GM11168 (cell line): ENCODE measurements at regions not wholly inside any gene's neighbourhood (a gene's known extent, or its start where the extent isn't known, plus 50 kb on each side); places are given as distances from the start of the nearest gene placed in this dataset.
"Not testable (repeated sequence)": the region's sequence is repeated elsewhere in the genome, so short reads cannot be mapped to it uniquely, and the experiment has no call there.

Experiments used
- in situ Hi-C: fragments of 300-500 bp; cut with MboI; formaldehyde crosslinking; loops from one replicate; pipeline ENCODE4 v1.12.0; 2022; ENCODE audit warnings: low sequenced_read_pairs; ENCODE audit not compliant: unreplicated experiment

DNA sequence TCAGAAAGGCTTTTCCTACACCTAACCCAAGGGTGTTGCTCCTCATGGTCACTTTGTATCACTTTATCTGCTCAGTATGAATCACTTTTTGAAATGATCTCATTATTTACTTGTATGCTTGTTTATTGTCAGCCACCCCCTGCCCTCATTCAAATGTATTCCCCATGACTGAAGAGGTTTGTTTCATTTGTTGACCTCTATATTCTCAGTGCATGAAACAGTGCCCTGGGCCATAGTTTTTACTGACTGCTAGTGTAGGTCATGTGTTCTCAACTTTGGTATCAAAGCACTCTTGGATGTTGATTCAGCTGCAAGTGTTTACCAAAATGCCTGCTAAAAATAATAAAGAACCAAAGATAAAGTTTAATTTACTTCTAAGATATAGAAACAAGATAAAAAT is 381.7 kb upstream of the ARPP21 start:
- in situ Hi-C loops: no loop called here

DNA sequence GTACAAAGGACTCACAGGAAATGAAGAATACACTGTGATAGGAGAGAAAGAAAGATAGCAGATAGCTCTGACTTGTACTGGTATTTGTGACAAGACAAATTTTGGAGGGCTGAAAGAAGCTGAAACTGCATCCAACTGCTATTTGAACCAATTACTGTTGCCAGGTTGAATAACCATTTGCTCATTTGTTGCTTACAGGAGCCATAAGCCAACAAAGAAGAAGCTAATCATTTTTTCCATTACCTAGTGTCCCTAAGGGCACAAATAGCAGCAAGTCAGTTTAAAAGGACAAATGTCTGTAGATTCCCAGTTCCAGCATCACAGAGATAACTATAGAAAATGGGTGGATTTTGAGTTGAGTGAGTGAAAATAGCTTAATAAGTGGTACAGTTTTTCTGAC is 376.9 kb upstream of the ARPP21 start:
- in situ Hi-C loops: no loop called here

DNA sequence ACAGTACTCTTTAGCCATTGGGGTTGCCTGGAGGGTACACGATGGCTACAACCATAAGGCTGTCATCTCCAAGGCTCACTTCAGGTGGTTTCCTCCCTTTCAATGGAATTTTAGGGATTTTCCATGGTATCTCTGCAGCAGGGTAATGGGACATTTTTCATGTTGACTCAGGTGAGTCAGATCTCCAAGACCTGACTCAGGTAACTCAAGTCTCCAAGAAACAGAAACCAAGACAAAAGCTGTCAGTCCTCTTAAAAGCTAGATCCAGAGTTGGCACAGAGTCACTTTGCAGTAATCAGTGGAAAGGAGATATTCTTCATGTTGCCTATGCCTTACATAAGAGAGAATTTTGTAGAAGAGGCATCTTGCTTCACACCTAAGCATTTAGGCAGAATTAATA is 375.8 kb upstream of the ARPP21 start:
- in situ Hi-C loops: no loop called here

DNA sequence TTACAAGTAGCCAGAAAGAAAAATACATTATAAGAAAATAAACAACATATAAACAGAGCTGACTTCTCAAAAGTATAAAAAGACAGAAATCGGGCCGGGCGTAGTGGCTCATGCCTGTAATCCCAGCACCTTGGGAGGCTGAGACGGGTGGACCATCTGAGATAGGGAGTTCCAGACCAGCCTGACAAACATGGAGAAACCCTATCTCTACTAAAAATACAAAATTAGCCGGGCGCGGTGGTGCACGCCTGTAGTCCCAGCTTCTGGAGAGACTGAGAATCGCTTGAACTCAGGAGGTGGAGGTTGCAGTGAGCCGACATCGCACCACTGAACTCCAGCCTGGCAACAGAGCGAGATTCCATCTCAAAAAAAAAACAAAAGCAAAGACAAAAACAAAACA is 373.3 kb upstream of the ARPP21 start:
- in situ Hi-C loops: not testable (repeated sequence)

DNA sequence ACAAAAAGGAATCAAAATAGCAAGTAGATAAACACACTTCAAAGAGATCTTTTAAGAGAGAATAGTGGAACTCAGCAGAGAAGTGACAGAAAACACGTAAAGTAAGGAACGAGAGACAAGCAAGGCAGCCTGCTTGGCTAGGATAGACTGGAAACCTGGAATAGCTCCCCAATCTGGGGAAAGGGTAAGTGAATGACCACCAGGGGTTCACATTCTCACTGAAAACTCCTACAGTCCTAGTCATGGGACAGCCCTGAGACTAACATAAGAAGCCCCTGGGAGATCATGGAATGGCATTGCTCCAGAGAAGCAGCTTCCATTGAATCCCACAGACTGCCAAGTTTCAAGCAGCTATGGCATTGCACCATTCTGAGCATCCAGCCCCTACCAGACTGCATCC is 363.6 kb upstream of the ARPP21 start:
- in situ Hi-C loops: no loop called here

DNA sequence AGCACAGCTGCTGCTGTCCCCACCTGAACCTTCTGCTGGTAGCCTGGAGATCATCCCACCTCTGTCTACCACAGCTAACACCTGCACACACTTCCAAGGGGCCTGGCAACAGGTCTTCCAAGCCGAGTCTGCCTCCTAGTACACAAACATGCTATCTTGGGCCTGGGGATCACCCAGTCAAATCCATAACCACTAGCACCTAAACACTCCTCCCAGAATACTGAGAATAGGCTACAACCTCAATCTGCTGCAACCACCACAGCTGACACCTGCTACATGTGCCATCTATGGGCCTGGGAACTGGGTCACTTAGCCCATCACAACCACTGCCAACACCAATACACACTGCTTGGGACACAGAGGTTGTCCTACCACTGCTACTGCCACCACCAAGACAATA is 362.8 kb upstream of the ARPP21 start:
- in situ Hi-C loops: no loop called here

DNA sequence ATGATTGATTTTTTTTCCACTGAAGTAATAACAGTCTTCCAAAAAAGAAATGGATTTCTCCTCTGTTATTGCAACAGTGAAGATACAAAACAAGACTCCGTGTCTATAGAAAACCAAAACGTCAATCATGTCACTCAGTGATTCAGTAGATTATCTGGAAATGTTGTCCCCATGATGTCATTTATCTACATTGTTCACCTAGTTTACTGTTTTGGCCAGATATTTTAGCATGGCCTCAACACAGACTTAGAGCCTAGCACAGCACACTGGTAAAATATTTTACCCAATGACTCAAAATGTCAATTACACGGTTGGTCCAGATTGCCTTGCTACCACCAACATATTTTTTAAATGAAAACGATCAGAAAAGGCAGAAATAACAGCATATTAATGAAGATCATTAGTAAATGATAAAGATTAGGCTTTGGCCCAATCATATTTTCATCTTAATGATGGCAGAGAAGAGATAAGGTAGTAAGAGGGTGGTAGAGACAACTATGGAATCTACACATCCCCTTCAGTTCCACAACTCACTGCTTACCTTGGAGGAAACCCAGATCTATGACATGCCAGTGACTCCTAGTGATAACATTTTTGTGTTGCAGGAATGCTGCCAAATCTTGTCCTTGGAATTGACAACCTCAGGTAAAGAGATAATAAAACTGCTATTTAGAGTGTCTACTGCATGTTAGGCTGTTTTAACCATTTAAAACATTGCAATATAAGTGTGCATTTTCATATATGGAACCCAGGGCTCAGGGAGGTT is 347.7 kb upstream of the ARPP21 start:
- in situ Hi-C loops: no loop called here

DNA sequence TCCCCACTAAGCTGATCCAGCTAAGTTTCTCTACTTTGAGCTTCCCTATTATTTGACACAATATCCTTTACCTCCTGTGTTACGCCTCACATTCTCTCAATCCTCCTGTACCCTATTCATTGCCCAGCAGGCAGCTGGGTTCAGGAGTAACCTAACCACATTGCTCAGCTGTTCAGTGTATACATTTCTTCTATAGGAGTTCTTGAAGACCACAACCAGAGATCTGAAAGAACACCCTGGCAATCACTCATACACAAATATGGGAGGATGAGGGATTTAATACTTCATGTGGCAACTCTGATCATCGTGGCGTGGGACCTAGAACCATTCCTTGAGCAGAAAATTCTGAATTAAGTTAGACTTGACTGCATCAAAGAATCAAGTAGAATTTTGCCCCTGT is 346.8 kb upstream of the ARPP21 start:
- in situ Hi-C loops: no loop called here

DNA sequence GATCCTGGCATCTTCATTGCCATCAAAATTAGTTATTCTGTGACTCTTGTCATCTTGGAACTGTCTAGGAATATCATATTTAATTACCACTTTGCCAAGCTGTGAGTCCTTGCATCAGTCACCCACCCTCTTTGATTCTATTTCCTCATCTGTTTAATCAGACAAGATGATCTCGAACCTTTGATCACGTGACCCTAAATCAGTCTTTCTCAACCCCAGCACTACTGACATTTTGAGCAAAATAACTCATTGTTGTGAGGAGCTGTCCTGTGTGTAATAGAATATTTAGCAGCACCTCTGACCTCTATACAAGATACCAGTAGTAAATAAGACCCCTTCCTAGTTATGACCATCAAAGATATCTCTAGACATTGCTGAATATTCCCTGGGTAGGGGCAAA is 343.4 kb upstream of the ARPP21 start:
- in situ Hi-C loops: no loop called here

DNA sequence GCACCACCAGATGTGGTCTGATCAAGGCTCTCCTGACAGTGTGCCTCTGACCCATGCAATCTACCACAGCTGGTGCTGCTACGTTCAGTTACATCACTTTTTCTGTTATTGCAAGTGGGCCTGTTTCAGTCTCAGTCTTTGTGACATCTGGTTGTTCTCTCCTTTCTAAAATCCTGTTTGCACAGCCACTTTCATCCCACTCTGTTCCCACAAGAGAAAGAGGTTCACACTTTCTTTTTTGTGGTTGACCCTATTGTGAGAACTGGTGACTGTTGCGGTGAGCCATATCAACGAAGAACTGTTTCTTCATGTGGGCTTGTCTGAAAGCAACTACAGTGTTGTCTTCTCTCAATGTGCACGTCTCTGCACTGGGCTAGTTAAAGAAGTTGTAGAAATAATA is 342.8 kb upstream of the ARPP21 start:
- in situ Hi-C loops: no loop called here

DNA sequence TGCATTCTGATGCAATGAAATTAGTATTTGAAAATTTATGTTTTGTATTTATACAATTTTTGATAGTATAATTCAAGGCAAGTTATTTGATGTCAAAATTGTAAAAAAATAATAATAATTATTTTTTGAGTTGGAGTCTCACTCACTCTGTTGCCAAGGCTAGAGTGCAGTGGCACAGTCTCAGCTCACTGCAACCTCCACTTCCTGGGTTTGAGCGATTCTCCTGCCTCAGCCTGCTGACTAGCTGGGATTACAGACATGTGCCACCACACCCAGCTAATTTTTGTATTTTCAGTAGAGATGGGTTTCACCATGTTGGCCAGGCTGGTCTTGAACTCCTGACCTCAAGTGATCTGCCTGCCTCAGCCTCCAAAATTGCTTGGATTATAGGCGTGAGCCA is 342.4 kb upstream of the ARPP21 start:
- in situ Hi-C loops: not testable (repeated sequence)

DNA sequence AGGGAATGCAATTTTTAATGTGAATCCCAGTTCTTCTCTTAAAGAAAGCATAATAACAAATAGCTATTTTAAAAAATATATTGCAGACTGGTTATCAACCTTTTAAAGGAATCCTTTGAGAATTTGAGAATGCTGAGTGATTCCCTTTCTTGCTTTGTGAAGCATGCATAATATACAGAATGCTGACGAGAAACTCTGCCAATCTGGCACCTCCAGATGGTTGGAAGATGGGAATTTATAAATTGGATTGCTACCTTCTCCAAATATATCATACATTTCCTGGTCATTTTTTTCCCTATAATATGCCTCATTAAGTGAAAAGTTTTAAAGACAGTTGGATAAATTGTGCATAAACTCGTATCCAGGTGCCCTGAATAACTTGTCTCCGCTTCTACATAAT is 333.9 kb upstream of the ARPP21 start:
- in situ Hi-C loops: no loop called here

DNA sequence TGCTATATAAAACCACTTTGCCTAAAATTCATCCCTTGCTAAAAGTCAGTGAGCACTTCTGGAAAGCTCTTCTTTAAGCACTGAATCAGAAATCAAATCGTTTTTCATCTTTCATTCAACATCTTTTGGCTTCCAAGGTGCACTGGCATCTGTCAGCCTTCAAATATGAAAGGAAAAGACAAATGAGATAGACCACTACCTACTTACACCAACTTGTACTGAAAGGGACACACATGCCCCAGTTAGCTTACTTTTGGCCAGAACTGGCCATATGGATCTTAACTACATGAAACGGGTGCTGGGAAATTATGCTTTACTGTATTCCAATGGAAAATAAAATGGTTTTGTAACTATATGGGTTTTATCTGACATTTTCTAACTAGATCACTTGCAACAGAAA is 332.0 kb upstream of the ARPP21 start:
- in situ Hi-C loops: no loop called here

DNA sequence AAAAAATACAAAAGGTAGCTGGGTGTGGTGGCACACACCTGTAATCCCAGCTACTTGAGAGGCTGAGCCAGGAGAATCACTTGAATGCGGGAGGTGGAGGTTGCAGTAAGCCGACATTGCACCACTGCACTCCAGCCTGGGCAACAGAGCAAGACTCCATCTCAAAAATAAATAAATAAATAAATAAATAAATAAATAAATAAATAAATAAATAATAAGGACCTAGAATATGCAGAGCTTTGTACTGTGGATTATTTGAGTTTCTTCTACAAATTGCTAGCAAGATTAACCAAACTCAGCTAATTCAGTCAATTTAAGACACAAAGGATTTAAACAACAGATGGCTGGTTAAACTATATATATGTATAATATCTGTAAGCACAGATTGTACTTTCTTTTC is 322.5 kb upstream of the ARPP21 start:
- in situ Hi-C loops: not testable (repeated sequence)

DNA sequence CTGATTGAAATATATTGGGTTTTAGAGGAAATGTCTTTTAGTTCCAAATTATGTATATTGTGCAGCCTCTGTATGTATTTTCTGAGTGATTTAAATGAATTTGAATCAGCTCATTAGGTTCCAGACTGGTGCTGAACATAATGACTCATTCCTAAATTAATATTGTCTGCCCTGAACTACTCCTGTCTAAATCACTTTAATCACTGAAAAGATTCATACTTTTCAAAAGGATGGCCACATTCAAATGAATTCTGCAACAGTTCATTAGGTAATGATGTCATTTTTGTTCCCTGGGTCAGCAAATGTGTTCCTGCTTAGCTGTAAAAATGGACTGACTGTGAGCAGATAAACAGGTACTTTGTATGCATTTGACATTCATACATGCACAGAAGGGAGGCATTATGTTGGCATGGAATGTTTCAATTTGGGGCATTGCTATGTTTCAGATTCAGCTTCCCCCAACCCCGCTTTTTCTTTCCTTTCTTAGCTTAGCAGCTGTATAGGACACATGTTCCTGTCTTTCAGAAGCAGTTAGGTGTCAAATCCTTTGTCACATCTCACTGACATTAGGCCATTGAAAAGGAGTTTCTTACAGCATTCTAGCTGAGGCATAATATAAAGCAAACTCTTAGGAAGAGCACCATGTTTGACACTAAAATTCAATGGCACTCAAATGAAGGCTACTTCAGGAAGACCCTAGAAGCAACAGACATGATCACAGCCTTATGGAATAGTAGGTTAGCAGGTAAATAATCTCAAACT is 318.5 kb upstream of the ARPP21 start:
- in situ Hi-C loops: no loop called here

DNA sequence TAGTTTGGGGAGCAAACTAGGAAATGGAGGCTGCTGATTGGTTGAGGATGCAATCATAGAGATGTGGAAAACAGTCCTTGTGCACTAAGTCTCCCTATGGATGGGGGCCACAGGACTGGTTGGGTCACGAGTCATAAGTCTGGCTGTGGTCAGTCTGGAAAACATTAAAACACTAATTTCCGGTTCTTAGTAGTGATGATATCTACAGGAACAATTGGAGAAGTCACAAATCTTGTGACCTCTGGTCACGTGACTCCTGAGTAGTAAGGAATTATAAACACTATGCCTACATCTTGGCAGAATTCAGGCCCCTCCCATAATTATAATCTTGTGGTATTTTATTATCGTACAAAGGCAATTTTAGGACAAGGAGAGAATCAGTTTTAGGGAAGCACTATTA is 317.3 kb upstream of the ARPP21 start:
- in situ Hi-C loops: no loop called here

DNA sequence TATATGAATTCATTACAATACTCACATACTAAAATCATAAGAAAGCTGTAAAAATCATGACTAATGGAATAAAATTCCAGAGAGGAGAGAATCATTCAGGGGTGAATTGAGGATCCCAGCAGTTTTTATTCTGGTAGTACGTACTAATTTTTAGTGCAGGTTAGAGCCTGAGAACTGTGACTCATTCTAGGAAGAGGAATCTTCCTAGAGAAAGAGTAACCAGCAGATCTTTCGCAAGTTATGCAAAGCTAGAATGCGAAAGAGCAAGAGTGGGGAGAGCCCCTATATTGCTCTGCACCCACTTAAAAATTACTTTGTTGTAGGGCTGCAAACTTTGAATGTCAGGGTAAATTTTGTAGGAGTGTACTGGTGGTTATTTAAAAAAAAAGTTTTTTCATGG is 303.6 kb upstream of the ARPP21 start:
- in situ Hi-C loops: no loop called here

DNA sequence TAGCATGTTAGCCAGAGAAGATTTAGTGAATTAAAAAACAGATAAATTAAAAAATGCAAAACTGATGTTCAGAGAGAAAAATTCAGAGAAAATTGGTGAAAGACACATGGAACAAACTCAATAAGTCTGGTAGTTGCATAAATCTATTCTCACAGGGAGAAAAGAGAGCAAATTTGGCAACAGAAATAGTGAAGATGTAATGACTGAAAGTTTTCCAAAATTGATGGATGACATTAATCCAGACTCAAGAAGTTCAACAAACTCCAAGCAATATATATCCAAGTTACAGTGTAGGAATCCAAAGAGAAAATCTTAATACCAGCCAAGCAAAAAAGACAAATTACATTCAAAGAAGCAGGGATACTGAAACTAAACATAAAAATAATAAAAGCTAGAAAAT is 302.7 kb upstream of the ARPP21 start:
- in situ Hi-C loops: no loop called here

DNA sequence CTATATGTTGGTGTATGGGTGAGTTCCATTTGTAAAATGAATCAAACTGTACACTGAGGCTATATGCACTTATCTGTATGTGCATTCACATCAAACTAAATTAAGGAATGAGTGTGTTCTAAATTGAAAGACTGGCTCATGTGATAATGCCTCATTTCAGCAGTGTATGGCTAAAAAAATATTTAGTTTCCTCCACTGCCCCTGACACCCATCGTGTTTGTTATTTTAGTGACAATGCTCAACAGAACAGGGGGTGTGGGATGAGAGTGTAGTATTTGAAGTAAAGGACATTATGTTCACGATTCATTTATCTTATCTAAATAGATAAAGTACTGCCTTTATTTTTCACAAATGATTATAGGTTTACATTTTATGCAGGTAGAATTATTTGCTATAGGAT is 301.1 kb upstream of the ARPP21 start:
- in situ Hi-C loops: no loop called here

DNA sequence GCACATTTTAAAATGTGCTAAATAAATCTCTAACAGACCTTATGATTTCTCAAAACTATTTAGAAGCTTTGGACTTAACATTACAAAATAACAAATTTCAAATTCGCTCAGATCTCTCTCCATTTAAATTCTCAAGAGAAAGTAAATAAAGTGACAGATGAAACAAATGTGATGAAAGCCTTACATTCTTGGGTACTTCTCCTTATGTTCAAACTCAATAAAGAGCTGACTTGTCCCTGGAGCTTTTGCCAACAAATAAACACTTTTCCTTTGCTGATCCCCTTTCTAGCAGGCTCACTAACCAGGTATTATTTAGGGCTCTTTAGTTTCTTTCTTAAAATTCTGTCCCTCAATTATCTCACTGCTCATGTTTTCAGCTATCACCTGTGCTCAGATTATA is 259.1 kb upstream of the ARPP21 start:
- in situ Hi-C loops: no loop called here

DNA sequence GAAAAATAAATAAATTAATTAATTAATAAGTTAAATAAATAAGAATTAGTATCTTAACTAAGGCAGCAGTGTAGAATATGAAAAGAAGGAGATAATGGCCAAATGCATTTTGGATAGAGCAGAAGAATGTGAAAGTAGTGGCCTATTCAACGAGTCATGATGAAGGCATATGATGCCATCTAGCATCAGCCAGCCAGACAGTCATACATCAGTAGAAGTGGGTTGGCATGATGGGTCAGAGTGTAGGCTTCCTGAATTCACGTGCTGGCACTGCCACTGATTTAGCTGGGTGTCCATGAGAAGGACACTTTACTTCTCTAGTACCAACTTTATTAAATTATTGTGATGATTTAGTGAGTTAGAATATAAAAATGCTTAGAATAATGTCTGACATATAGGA is 256.1 kb upstream of the ARPP21 start:
- in situ Hi-C loops: no loop called here
